ENCODE measurements at regions not wholly inside any gene's neighbourhood (a gene's known extent, or its start where the extent isn't known, plus 50 kb on each side); places are given as distances from the start of the nearest gene placed in this dataset.
A peak's percentile ranks its signal among the peaks of the same experiment; 100 is the strongest.

DNA sequence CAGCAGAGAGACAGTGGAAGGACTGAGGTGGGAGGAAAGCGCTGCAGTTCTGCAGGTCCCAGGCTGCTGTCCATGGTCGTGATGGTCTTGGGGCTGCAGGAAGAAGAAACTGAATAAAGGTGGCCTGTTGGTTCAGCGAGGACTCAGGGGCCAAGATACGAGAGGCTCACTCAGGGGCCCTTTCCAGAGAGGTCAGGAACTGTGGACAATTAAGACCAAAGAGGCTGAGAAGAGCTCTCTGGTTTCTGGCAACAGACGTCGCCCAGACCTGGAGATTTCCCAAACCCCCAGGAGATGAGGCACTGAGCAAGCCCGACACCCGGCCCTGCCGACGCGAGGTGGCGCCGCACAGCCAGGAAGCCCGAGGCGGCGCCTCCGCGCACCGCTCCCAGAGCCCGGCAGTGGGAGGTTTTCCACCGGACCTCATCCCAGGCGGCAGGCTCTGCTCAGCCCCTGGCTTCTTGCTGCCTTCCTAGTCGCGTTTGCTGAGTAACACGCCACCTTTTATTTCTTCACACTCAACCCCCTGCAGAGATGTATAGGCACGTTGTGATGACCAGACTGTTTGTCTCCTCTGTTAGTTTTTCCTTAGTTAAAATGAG lies 56.4 kb upstream of the ARRDC4 start (continued):
- TF ChIP-seq, protein P1, sequence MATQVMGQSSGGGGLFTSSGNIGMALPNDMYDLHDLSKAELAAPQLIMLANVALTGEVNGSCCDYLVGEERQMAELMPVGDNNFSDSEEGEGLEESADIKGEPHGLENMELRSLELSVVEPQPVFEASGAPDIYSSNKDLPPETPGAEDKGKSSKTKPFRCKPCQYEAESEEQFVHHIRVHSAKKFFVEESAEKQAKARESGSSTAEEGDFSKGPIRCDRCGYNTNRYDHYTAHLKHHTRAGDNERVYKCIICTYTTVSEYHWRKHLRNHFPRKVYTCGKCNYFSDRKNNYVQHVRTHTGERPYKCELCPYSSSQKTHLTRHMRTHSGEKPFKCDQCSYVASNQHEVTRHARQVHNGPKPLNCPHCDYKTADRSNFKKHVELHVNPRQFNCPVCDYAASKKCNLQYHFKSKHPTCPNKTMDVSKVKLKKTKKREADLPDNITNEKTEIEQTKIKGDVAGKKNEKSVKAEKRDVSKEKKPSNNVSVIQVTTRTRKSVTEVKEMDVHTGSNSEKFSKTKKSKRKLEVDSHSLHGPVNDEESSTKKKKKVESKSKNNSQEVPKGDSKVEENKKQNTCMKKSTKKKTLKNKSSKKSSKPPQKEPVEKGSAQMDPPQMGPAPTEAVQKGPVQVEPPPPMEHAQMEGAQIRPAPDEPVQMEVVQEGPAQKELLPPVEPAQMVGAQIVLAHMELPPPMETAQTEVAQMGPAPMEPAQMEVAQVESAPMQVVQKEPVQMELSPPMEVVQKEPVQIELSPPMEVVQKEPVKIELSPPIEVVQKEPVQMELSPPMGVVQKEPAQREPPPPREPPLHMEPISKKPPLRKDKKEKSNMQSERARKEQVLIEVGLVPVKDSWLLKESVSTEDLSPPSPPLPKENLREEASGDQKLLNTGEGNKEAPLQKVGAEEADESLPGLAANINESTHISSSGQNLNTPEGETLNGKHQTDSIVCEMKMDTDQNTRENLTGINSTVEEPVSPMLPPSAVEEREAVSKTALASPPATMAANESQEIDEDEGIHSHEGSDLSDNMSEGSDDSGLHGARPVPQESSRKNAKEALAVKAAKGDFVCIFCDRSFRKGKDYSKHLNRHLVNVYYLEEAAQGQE (IDR thresholded peaks at IDR 0.05; ENCODE audit: borderline replicate concordance) = peak; percentile 87
- TF ChIP-seq, protein P1 (CRISPR knock-in tag; IDR thresholded peaks at IDR 0.05; ENCODE audit: low read depth) = no peak
- peak; percentile 76 to 91 for TF ChIP-seq RAD21 (CRISPR knock-in tag; conservative IDR thresholded peaks at IDR 0.05 in 1 of 2, IDR thresholded peaks at IDR 0.05 in 1 of 2)
- no peak for TF ChIP-seq ZNF830 (CRISPR knock-in tag; IDR thresholded peaks at IDR 0.05)
- no peak for TF ChIP-seq NKRF (IDR thresholded peaks at IDR 0.05; ENCODE audit: borderline replicate concordance)
- no peak for TF ChIP-seq DPF2 (IDR thresholded peaks at IDR 0.05)
- no peak for TF ChIP-seq YY1 (IDR thresholded peaks at IDR 0.05; ENCODE audit: borderline replicate concordance in 1 of 3, control insufficient read depth in 1 of 3, extremely low read depth in 1 of 3, insufficient read depth in 3 of 3, insufficient read length in 1 of 3, insufficient replicate concordance in 2 of 3, low read depth in 1 of 3, low read length in 2 of 3)
- TF ChIP-seq, protein P2, sequence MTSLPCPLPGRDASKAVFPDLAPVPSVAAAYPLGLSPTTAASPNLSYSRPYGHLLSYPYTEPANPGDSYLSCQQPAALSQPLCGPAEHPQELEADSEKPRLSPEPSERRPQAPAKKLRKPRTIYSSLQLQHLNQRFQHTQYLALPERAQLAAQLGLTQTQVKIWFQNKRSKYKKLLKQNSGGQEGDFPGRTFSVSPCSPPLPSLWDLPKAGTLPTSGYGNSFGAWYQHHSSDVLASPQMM (CRISPR knock-in tag; IDR thresholded peaks at IDR 0.05) = no peak
- TF ChIP-seq, protein P3, sequence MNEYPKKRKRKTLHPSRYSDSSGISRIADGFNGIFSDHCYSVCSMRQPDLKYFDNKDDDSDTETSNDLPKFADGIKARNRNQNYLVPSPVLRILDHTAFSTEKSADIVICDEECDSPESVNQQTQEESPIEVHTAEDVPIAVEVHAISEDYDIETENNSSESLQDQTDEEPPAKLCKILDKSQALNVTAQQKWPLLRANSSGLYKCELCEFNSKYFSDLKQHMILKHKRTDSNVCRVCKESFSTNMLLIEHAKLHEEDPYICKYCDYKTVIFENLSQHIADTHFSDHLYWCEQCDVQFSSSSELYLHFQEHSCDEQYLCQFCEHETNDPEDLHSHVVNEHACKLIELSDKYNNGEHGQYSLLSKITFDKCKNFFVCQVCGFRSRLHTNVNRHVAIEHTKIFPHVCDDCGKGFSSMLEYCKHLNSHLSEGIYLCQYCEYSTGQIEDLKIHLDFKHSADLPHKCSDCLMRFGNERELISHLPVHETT (CRISPR knock-in tag; conservative IDR thresholded peaks at IDR 0.05 in 1 of 2, IDR thresholded peaks at IDR 0.05 in 1 of 2) = no peak
- TF ChIP-seq, protein P4, sequence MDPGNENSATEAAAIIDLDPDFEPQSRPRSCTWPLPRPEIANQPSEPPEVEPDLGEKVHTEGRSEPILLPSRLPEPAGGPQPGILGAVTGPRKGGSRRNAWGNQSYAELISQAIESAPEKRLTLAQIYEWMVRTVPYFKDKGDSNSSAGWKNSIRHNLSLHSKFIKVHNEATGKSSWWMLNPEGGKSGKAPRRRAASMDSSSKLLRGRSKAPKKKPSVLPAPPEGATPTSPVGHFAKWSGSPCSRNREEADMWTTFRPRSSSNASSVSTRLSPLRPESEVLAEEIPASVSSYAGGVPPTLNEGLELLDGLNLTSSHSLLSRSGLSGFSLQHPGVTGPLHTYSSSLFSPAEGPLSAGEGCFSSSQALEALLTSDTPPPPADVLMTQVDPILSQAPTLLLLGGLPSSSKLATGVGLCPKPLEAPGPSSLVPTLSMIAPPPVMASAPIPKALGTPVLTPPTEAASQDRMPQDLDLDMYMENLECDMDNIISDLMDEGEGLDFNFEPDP (CRISPR knock-in tag; IDR thresholded peaks at IDR 0.05) = no peak
- TF ChIP-seq SNAPC5 (CRISPR knock-in tag; IDR thresholded peaks at IDR 0.05) = no peak
- TF ChIP-seq ZFX (CRISPR knock-in tag; IDR thresholded peaks at IDR 0.05) = no peak

Data from K562 (cell line).